ENCODE measurements at regions not wholly inside any gene's neighbourhood (a gene's known extent, or its start where the extent isn't known, plus 50 kb on each side); places are given as distances from the start of the nearest gene placed in this dataset.

DNA sequence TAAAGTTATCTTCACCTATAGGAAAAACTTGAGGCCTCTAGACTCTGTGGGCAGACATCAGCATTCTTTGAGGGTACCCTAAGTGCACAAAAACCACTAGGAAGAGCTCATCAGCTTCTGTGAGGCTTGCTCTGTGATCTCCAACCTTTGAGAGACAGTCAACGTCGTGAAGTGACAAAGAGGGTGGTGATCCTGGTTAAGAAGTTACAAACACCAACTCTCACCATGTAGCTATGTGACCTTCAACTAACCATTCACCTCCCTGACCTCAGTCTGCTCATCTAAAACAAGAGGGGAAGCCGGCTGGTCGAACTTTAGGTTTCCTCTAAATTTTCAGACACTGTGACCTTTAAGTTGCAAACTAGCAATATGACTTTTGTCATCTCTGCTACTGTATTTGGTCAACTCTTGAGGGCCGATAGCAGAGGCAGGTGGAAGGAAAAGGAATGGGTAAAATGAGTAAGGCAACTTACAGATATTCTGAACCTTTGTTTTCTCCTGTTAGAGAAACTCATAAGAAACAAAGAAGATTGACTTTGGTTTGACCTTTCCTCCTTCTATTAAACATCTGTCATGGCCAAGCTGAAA is 103.2 kb upstream of the PARP11 start (continued):
- TF ChIP-seq, protein P1, sequence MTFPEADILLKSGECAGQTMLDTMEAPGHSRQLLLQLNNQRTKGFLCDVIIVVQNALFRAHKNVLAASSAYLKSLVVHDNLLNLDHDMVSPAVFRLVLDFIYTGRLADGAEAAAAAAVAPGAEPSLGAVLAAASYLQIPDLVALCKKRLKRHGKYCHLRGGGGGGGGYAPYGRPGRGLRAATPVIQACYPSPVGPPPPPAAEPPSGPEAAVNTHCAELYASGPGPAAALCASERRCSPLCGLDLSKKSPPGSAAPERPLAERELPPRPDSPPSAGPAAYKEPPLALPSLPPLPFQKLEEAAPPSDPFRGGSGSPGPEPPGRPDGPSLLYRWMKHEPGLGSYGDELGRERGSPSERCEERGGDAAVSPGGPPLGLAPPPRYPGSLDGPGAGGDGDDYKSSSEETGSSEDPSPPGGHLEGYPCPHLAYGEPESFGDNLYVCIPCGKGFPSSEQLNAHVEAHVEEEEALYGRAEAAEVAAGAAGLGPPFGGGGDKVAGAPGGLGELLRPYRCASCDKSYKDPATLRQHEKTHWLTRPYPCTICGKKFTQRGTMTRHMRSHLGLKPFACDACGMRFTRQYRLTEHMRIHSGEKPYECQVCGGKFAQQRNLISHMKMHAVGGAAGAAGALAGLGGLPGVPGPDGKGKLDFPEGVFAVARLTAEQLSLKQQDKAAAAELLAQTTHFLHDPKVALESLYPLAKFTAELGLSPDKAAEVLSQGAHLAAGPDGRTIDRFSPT (tag by site-specific recombination; IDR thresholded peaks at IDR 0.05) = no peak

- Histone ChIP-seq H3K9me3 (ENCODE audit: control insufficient read depth, insufficient read depth, low read depth, low read length) (no peaks in the 10 kb centered on the region), H3K36me3 (ENCODE audit: control insufficient read depth in 2 of 2, insufficient read depth in 1 of 2, low read length in 2 of 2) (no peaks in the 10 kb centered on the region), H3K4me3 (ENCODE audit: low read depth, low read length) (no peak overlapping the region), H3K4me1 (ENCODE audit: control insufficient read depth, insufficient read depth, low read length) (no peaks in the 10 kb centered on the region), H3K27ac (ENCODE audit: extremely low read depth, low read depth, low read length) (no peak overlapping the region)
- ChIA-PET POLR2A (no interaction called here), CTCF (interaction anchor here (1.1 kb wide), 1 partner anchor 12 kb away, joined by 4 read pairs; no protein-coding TSS in a partner anchor)
- TF ChIP-seq ZNF677 (tag by site-specific recombination; IDR thresholded peaks at IDR 0.05) (no peak), ZNF335 (tag by site-specific recombination; conservative IDR thresholded peaks at IDR 0.05) (no peak), PBX3 (CRISPR knock-in tag; IDR thresholded peaks at IDR 0.05) (no peak)
These were observed 102.5 kb upstream of the PARP11 start for GRCh38 chr12:3975652-3976051.

GRCh38 chr12:3974883-3975282 is 101.7 kb upstream of the PARP11 start:
- no peaks in the 10 kb centered on the region for H3K4me1 ChIP-seq (ENCODE audit: control insufficient read depth, insufficient read depth, low read length)
- TF ChIP-seq FEZF1 (tag by site-specific recombination; IDR thresholded peaks at IDR 0.05) = no peak
- TF ChIP-seq ZNF747 (tag by site-specific recombination; IDR thresholded peaks at IDR 0.05) = no peak
- no peak for TF ChIP-seq ZNF174 (tag by site-specific recombination; IDR thresholded peaks at IDR 0.05)
- TF ChIP-seq ZNF792 (tag by site-specific recombination; IDR thresholded peaks at IDR 0.05) = no peak
- no peak for TF ChIP-seq ZNF280D (tag by site-specific recombination; IDR thresholded peaks at IDR 0.05)
- TF ChIP-seq ZNF366 (tag by site-specific recombination; conservative IDR thresholded peaks at IDR 0.05) = no peak
- no peak for TF ChIP-seq ZNF24 (tag by site-specific recombination; IDR thresholded peaks at IDR 0.05)
- TF ChIP-seq ZNF660 (tag by site-specific recombination; IDR thresholded peaks at IDR 0.05) = no peak
- TF ChIP-seq, protein P2, sequence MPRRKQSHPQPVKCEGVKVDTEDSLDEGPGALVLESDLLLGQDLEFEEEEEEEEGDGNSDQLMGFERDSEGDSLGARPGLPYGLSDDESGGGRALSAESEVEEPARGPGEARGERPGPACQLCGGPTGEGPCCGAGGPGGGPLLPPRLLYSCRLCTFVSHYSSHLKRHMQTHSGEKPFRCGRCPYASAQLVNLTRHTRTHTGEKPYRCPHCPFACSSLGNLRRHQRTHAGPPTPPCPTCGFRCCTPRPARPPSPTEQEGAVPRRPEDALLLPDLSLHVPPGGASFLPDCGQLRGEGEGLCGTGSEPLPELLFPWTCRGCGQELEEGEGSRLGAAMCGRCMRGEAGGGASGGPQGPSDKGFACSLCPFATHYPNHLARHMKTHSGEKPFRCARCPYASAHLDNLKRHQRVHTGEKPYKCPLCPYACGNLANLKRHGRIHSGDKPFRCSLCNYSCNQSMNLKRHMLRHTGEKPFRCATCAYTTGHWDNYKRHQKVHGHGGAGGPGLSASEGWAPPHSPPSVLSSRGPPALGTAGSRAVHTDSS (tag by site-specific recombination; IDR thresholded peaks at IDR 0.05) = no peak
- no peak for TF ChIP-seq ZNF624 (tag by site-specific recombination; IDR thresholded peaks at IDR 0.05)
- TF ChIP-seq KLF17 (tag by site-specific recombination; IDR thresholded peaks at IDR 0.05) = no peak
- TF ChIP-seq, protein P3, sequence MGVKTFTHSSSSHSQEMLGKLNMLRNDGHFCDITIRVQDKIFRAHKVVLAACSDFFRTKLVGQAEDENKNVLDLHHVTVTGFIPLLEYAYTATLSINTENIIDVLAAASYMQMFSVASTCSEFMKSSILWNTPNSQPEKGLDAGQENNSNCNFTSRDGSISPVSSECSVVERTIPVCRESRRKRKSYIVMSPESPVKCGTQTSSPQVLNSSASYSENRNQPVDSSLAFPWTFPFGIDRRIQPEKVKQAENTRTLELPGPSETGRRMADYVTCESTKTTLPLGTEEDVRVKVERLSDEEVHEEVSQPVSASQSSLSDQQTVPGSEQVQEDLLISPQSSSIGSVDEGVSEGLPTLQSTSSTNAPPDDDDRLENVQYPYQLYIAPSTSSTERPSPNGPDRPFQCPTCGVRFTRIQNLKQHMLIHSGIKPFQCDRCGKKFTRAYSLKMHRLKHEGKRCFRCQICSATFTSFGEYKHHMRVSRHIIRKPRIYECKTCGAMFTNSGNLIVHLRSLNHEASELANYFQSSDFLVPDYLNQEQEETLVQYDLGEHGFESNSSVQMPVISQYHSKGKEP (tag by site-specific recombination; IDR thresholded peaks at IDR 0.05) = no peak
- TF ChIP-seq ZFP3 (tag by site-specific recombination; IDR thresholded peaks at IDR 0.05; ENCODE audit: low read depth) = no peak
- TF ChIP-seq ZNF362 (tag by site-specific recombination; IDR thresholded peaks at IDR 0.05) = no peak
- no peak for TF ChIP-seq ZNF394 (tag by site-specific recombination; IDR thresholded peaks at IDR 0.05; ENCODE audit: borderline replicate concordance)
- ChIA-PET CTCF (interaction anchor here (0.7 to 1.1 kb wide), 2 partner anchors 62 to 90 kb away, joined by 3 read pairs; no protein-coding TSS in a partner anchor), POLR2A (no interaction called here)
- no peak overlapping the region for H3K4me3 ChIP-seq (ENCODE audit: low read depth, low read length)
- no peaks in the 10 kb centered on the region for H3K9me3 ChIP-seq (ENCODE audit: control insufficient read depth, insufficient read depth, low read depth, low read length)
- no peaks in the 10 kb centered on the region for H3K36me3 ChIP-seq (ENCODE audit: control insufficient read depth in 2 of 2, insufficient read depth in 1 of 2, low read length in 2 of 2)
- no peak overlapping the region for H3K27ac ChIP-seq (ENCODE audit: extremely low read depth, low read depth, low read length)
